Ishikawa (cell line): ENCODE measurements at regions not wholly inside any gene's neighbourhood (a gene's known extent, or its start where the extent isn't known, plus 50 kb on each side); places are given as distances from the start of the nearest gene placed in this dataset.
A peak's percentile ranks its signal among the peaks of the same experiment; 100 is the strongest.

ENCODE experiments used
- CEBPB ChIP-seq: IDR thresholded peaks from 2 replicates; pipeline ENCODE4 v1.6.1; 2012
- CREB1 ChIP-seq: IDR thresholded peaks from 2 replicates; pipeline ENCODE4 v1.6.1; 2012; ENCODE audit warnings: low read depth
- EGR1 ChIP-seq: IDR thresholded peaks from 2 replicates; pipeline ENCODE4 v1.6.1; 2012
- EP300 ChIP-seq: IDR thresholded peaks from 2 replicates; pipeline ENCODE4 v1.6.1; 2012; ENCODE audit warnings: borderline replicate concordance
- FOXM1 ChIP-seq: IDR thresholded peaks from 2 replicates; pipeline ENCODE4 v1.6.1; 2012; ENCODE audit warnings: low read depth, borderline replicate concordance
- NFIC ChIP-seq: IDR thresholded peaks from 2 replicates; pipeline ENCODE4 v1.6.1; 2012
- RAD21 ChIP-seq: IDR thresholded peaks from 2 replicates; pipeline ENCODE4 v1.6.1; 2012; ENCODE audit warnings: low read depth
- TAF1 ChIP-seq: IDR thresholded peaks from 2 replicates; pipeline ENCODE4 v1.6.1; 2012; ENCODE audit warnings: low read depth, mild to moderate bottlenecking
- TCF12 ChIP-seq: IDR thresholded peaks from 2 replicates; pipeline ENCODE4 v1.6.1; 2012; ENCODE audit warnings: low read depth
- TEAD4 ChIP-seq: IDR thresholded peaks from 2 replicates; pipeline ENCODE4 v1.6.1; 2012
- USF1 ChIP-seq: IDR thresholded peaks from 2 replicates; pipeline ENCODE4 v1.6.1; 2012
- YY1 ChIP-seq: IDR thresholded peaks from 2 replicates; pipeline ENCODE4 v1.6.1; 2012; ENCODE audit warnings: low read depth
- ZBTB7A ChIP-seq: IDR thresholded peaks from 2 replicates; pipeline ENCODE4 v1.6.1; 2012; ENCODE audit warnings: low read depth
- TF ChIP-seq, protein P1 (sequence below): IDR thresholded peaks from 2 replicates; pipeline ENCODE4 v1.6.1; 2012
- TF ChIP-seq, protein P2 (sequence below): IDR thresholded peaks from 2 replicates; pipeline ENCODE4 v1.6.1; 2012; ENCODE audit warnings: low read depth, mild to moderate bottlenecking

DNA sequence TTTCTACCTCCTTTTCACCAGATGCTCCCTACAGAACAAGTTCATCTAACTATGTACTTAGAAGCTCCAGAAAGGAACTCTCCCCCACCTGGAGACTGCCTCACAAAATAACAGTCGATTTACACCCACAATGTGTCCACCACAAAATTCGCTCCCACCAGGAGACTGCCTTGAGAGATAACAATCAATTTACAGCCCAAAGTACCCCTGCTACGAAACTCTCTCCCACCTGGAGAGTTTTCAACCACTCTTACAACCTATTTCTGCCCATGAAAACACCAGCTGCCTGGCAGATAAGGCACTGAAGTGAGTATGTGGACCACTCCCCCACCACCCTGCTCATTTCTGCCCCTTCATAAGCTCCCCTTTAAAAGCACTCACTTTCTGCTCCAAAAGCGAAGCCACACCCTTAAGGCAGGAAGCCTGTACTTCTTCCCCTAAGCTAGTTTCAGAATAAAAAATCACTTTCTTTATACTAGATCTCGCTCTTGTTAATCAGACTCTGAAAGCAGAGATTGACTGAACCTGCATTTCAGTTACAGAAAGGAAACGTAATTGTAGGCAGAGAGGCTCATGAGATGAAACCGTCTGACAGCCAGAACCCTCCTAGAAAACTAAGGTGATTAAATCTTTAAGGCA lies 94.4 kb upstream of the RBBP8 start:
- TF ChIP-seq USF1 (no peak), FOXM1 (no peak), NFIC (no peak), TEAD4 (no peak), YY1 (no peak), CEBPB (no peak), TCF12 (no peak), RAD21 (no peak), EGR1 (no peak), CREB1 (no peak), EP300 (no peak), ZBTB7A (no peak), TAF1 (no peak)
- TF ChIP-seq, protein P1, sequence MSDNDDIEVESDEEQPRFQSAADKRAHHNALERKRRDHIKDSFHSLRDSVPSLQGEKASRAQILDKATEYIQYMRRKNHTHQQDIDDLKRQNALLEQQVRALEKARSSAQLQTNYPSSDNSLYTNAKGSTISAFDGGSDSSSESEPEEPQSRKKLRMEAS, result no peak
- TF ChIP-seq, protein P2, sequence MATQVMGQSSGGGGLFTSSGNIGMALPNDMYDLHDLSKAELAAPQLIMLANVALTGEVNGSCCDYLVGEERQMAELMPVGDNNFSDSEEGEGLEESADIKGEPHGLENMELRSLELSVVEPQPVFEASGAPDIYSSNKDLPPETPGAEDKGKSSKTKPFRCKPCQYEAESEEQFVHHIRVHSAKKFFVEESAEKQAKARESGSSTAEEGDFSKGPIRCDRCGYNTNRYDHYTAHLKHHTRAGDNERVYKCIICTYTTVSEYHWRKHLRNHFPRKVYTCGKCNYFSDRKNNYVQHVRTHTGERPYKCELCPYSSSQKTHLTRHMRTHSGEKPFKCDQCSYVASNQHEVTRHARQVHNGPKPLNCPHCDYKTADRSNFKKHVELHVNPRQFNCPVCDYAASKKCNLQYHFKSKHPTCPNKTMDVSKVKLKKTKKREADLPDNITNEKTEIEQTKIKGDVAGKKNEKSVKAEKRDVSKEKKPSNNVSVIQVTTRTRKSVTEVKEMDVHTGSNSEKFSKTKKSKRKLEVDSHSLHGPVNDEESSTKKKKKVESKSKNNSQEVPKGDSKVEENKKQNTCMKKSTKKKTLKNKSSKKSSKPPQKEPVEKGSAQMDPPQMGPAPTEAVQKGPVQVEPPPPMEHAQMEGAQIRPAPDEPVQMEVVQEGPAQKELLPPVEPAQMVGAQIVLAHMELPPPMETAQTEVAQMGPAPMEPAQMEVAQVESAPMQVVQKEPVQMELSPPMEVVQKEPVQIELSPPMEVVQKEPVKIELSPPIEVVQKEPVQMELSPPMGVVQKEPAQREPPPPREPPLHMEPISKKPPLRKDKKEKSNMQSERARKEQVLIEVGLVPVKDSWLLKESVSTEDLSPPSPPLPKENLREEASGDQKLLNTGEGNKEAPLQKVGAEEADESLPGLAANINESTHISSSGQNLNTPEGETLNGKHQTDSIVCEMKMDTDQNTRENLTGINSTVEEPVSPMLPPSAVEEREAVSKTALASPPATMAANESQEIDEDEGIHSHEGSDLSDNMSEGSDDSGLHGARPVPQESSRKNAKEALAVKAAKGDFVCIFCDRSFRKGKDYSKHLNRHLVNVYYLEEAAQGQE, result no peak

DNA sequence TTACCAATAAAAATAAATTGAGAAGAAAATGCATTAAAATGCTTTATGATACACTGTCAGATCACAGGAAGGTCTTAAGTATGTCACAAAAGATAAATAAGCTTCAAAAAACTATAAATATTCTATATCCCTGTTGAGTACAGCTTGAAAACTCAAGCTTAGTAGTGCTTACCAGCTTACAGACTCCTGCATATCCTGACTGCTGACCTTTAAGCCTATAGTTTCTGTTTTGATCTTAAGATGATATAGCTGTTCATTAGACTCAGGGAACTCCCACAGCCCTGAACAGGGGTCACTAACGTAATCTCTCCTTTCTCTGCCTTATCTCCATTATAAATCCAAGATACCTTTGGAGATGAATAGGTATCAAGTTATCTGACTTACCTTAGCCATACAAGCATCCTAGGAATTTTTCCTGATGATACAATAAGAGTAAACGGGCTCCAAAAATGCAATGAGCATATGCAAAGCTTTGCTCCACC lies 93.7 kb upstream of the RBBP8 start:
- no peak for TF ChIP-seq TAF1
- peak; percentile 56; the same call in 1 of the 2 replicates for TF ChIP-seq TEAD4

GRCh38 chr18:22840606-22841144 lies 92.5 kb upstream of the RBBP8 start:
- TF ChIP-seq ZBTB7A (no peak), RAD21 (no peak), NFIC (no peak), TAF1 (no peak), CEBPB (no peak), EGR1 (no peak), USF1 (no peak), CREB1 (no peak), YY1 (no peak)
- TF ChIP-seq, protein P1, result no peak

GRCh38 chr18:22841840-22842239 lies 91.3 kb upstream of the RBBP8 start:
- TF ChIP-seq EGR1, result no peak
- no peak for TF ChIP-seq EP300
- TF ChIP-seq, protein P2, result no peak
- no peak for TF ChIP-seq FOXM1
- no peak for TF ChIP-seq TAF1
- TF ChIP-seq CREB1, result no peak
- no peak for TF ChIP-seq USF1
- TF ChIP-seq NFIC, result no peak
- no peak for TF ChIP-seq TEAD4
- no peak for TF ChIP-seq RAD21
- TF ChIP-seq, protein P1, result no peak
- TF ChIP-seq TCF12, result no peak
- TF ChIP-seq YY1, result no peak
- TF ChIP-seq ZBTB7A, result no peak
- TF ChIP-seq CEBPB, result no peak

GRCh38 chr18:22844190-22844589 lies 88.9 kb upstream of the RBBP8 start:
- TF ChIP-seq YY1 (peak; percentile 55; the same call in 1 of the 2 replicates), ZBTB7A (no peak), TEAD4 (peak; percentile 70), EP300 (peak; percentile 92), USF1 (no peak), FOXM1 (peak; percentile 92), NFIC (peak; percentile 89), EGR1 (no peak), TAF1 (no peak), TCF12 (peak; percentile 83), CREB1 (no peak), RAD21 (no peak), CEBPB (peak; percentile 8; the same call in 1 of the 2 replicates)
- TF ChIP-seq, protein P2, result no peak
- TF ChIP-seq, protein P1, result peak; percentile 36; the same call in 1 of the 2 replicates
